ENCODE measurements at regions not wholly inside any gene's neighbourhood (a gene's known extent, or its start where the extent isn't known, plus 50 kb on each side); places are given as distances from the start of the nearest gene placed in this dataset.

GRCh38 chr13:79778741-79779460, 297.9 kb downstream of the NDFIP2 start:
- DNase-seq (ENCODE audit: low read depth) = no peak

DNA sequence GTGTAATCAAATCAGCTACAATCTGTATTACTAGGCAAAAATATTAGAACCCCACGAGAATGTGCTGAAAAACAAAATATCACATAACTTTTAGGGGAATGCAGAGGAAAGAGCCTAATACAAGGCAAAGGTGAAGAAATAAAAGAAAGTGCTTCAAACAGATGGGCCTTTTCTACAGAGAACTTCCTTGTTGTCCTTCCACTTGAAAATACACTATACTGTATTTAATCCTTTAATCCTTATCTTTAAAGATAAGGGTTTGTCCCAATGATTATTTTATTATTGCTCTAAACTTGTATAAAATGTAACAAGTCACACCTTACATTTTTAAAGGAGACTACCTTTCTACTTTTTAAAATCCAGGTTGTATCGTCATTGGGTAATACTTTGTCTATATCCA, 296.5 kb downstream of the NDFIP2 start:
- DNase-seq (ENCODE audit: low read depth) = no peak

GRCh38 chr13:79776531-79777295, 295.8 kb downstream of the NDFIP2 start:
- DNase-seq (ENCODE audit: low read depth) = no peak

- DNase-seq (ENCODE audit: low read depth) = no peak
Observed at GRCh38 chr13:79775830-79776229, 294.9 kb downstream of the NDFIP2 start.

- no peak for DNase-seq (ENCODE audit: low read depth)
Observed at GRCh38 chr13:79772811-79773210, 291.9 kb downstream of the NDFIP2 start.

- DNase-seq (ENCODE audit: low read depth) = no peak
Observed at GRCh38 chr13:79771493-79771892, 290.5 kb downstream of the NDFIP2 start.

GRCh38 chr13:79770056-79770455, 289.1 kb downstream of the NDFIP2 start:
- no peak for DNase-seq (ENCODE audit: low read depth)

DNA sequence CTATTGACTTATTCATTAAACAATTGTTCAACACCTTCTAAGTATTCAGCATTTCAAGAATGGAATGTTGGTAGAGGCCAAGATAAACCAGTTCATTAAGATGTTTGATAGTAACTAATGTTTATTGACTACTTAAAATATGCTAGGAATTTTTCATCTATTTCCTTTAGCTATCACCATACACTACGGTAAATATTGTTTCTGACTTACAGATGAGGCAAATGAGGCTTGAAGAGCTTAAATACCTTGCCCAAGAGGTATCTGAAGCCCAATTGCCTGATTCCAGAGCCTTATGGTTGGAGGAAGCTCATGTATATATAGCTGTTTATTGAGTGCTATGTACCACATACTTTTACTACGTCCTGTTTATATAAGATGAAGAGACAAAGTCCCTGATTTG, 286.2 kb downstream of the NDFIP2 start:
- no peak for DNase-seq (ENCODE audit: low read depth)

DNA sequence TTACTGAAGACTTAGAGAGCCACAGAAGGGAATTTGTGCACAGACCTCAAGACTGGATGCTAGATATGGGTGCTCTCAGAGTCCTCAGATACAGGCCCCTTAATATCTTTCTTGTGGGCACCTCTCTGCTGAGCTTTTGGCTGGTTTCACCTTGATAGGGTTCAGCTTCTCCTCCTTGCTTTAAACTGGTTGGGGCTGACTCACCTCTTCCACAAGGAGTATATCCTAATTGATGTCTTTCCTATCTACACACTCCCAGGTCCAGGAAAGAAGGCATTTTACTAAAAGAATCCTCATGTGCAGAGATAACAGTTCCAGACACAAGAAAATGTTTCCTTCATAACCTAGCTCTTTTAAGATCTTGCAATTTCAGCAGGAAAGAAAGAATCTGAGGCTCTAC, 284.4 kb downstream of the NDFIP2 start:
- no peak for DNase-seq (ENCODE audit: low read depth)

DNA sequence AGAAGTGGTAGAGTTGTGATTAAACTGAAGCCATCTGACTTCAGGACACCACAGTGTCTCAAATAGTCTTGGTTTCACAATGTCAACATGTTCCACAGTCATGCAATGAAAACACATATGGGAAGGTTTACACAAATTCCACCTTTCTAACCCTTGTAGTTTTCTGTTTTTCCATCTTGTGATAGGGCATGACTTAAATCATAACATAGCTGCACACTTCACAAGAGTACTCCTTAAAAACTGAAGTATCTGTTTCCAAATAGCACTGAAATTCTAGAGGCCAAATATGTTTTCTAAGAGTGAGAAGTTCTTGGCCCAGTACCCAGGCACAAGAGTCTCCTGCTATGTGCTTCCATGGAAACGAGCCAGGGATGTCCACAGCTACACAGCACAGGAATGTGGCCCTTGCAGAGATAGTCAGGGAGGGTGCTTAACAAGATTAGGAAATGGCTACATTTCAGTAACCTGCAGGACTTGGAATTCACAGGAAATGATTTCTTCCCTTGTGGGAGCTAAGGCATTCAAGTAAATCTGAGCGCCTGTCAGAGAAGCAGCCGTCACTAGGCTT, 269.1 kb downstream of the NDFIP2 start:
- DNase-seq (ENCODE audit: low read depth) = peak; percentile 96

DNA sequence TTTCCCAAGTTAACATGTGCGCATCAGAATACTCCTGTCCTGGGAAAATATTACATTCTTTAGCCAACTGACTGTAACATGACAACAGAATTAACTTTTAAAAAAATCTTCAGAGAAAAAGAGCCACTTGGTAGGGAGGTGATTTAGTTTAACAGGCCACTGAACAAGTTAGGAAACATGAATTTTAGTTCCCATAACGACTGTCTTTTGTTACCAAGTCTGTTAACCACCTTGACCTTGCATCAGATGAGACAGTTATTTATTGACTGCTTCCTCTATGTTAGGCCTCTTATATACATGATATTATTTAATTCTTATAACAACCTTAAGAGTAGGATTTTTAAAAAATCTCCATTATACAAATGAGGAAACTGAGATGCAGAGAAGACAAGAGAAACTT, 268.6 kb downstream of the NDFIP2 start:
- no peak for DNase-seq (ENCODE audit: low read depth)

DNA sequence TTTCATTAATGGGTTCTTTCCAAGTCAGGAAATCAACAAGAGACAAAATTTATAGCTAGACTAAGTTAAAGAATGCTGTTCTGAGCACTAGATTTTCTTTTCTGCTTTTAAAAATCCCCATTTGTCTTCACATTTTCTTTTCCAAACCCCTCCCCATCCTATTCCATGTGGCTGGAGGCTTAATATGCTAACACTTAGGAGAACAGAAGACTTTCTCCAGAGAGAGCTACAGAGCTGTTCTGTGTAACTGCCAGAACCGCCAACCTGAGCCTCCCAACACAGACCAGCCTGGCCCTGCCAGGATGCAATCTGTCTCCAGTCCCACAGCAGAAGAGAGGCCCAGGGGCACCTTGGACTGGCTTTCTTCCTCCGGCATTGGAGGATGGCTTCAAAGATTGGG, 264.1 kb downstream of the NDFIP2 start:
- no peak for DNase-seq (ENCODE audit: low read depth)

GRCh38 chr13:79742923-79743322, 262.0 kb downstream of the NDFIP2 start:
- DNase-seq (ENCODE audit: low read depth) = no peak

DNA sequence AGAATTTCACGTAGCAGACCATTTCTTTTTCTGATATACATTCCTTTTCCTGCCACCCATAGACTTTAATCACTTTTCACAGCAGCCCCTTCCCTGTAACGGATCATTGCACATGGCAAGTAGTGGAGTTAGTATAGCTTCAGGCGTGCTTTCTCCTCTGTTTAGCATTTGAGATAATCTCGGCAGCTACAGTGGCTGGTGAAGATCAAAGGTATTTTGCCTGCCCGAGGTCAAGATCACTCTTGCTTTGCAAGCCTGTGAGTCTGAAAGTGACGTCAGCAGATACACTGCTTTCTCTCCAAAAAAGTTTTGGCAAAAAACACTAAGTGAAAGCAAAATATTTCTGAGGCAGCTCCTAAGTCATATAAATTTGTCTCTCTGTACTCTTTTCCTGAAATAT, 260.0 kb downstream of the NDFIP2 start:
- no peak for DNase-seq (ENCODE audit: low read depth)

DNA sequence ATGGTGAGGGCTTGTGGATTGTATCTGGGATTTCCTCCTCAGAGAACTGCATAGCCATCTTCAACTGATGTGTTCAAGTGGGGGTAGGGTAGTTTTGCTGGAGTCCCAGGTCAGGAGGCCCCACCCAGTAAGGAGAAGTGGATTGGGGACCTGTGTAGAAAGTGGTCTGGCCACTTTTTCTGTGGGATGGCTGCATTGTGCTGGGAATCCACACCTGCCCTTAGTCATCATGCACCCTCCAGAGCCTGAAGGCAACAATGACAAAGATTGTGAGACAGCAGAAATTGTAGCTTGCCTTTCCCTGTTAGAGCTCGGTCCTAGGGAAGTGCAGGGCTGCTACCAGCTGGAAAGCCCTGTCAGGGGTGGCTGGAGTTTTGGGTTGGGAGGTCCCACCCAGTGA, 255.4 kb downstream of the NDFIP2 start:
- DNase-seq (ENCODE audit: low read depth) = no peak

- peak; percentile 13 for DNase-seq (ENCODE audit: low read depth)
Observed at GRCh38 chr13:79735228-79735627, 254.3 kb downstream of the NDFIP2 start.

- no peak for DNase-seq (ENCODE audit: low read depth)
Observed at GRCh38 chr13:79727086-79727485, 246.1 kb downstream of the NDFIP2 start.

DNA sequence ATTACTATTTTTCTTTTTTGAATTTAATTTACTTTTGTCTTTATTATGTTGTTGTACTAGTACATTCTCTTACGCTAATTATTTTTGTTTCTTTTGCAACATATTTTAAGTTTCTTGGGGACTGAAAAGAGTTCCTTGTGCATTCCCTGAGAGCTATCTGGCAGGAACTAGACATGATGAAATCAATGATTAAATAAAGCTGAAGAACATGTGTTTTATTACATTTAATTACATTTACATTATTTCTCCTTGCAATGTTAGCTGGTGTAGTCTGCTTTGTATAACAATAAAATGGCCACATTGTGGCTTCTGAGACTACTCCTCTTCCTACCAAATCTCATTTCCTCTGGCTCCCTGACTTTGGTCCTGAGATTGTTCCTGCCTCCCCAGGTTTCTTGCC, 244.9 kb downstream of the NDFIP2 start:
- no peak for DNase-seq (ENCODE audit: low read depth)

DNA sequence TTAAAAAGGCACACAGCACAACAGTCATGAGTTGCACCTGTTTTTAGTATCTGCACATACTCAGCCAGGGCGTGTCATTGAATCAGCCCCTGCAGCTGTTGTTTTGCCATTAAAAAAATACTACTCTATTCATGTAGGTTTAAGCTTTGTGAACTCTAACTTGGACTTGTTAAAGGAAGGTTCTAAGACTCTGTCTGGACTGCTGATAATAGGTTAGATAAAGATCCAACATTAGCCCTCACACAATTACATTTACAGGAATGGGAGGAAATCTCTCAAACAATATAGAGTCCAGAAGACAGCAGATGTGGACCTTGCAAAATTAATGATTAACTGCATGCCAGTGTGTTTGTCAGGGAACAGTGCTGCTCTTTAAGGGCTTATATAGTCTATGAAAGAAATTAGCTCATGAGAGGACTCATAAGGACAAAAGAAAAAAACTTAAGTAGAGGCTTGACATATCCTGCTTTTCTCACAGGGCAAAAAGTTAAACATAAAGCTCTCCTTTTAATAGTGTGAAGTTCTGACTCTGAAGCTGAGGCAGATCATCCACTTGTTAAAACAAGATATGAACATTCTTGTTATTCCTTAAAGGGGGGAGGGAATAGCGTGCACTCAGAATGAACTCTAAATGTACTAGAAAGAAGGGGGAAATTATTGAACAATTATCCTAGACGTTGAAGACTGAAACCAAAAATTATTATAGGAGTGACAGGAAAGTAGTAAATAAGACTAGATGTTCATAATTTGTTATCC, 243.6 kb downstream of the NDFIP2 start:
- no peak for DNase-seq (ENCODE audit: low read depth)

- no peak for DNase-seq (ENCODE audit: low read depth)
Observed at GRCh38 chr13:79723519-79724024, 242.6 kb downstream of the NDFIP2 start.

DNA sequence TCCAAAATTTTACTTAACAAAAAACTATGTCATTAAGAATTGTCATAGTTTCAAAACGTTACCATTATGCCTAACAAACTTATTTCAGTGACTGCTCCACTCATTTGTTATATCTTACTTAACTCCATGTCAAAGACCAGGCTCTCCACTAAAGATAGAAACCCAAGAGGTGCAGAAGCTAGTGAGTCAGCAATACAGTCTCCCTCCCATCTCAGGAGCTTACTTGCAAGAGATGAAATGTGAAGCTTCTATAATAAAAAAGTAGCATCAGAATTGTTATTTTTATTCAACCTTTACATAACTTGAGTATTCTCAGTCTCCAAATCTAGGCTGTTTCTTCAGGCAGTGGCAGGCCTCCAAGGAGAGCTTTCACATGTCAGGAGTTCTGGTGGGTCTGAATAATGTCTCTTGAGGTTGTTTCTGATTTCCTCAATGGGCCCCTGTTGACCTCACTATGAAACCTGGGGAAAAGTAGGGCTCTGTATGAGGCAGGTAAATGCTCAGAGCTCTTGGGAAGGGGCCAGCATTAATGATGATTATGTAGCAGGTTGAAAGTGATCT, 242.0 kb downstream of the NDFIP2 start:
- DNase-seq (ENCODE audit: low read depth) = no peak

GRCh38 chr13:79716191-79716590, 235.2 kb downstream of the NDFIP2 start:
- no peak for DNase-seq (ENCODE audit: low read depth)

Measured in GM04503 (cell line).